HG02970 (cell line): ENCODE measurements at regions not wholly inside any gene's neighbourhood (a gene's known extent, or its start where the extent isn't known, plus 50 kb on each side); places are given as distances from the start of the nearest gene placed in this dataset.

Experiments used
- ATAC-seq: cut with Tn5 transposase; IDR thresholded peaks from one replicate; pipeline ENCODE4 v1.9.1; 2021; ENCODE audit warnings: mild to moderate bottlenecking, moderate library complexity, moderate number of reproducible peaks; ENCODE audit not compliant: unreplicated experiment, low FRiP score

DNA sequence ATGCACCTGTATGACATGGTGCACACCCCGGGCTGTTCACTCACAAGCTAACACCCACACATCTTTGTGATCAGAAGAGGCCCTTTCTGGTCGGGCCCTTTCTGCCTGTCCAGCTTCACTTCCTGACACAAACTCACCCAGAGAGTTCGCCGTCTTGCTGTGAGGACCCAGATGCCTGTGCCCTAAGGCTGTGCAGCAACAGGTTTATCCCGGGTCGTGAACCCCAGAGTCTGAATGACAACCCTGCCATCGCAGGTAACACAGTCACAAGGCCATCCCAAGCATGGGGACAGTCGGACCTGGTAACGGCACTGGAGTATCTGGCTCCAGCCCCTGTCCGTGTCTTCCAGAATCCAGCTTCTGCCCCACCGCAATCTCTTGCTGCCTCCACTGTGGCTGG lies 235.1 kb downstream of the BUD13 start:
- no peak for ATAC-seq

DNA sequence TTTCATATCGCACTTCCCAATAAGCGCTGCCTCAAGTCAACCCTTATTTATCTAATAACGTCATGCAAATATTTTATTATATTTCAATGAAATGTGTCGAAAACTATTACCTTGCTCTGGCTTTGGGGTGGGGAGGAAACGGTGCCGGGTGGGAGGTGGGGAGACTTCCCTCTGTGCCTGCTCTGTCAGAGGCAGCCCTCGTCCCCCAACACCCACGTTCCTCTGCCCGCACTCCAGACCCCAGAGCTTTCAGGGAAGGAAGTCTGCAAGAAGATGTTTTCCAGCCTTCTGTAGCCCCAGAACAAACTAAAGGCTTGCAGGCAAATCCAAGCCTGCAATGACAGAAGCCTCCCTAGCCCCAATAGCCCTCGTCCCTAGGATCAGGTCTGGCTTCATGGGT lies 235.7 kb downstream of the BUD13 start:
- no peak for ATAC-seq

DNA sequence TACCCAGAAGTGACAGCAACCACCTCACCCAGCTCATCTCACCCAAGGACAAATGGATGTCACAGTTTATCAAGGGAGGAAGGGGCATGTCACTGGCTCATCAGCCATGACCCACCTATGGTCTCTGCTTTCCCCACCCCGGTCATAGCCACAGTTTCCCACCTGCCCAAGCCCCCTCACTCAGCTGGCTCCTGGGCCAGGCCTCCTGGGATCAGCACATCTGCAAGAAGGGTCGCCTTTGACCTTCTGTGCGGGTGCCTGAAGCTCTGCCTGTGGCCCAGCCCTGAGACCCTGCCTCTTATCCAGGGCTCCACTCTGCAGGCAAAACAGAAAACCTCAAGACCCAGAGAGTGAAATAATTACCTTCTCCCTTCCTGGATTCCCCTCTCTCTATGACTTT lies 236.4 kb downstream of the BUD13 start:
- ATAC-seq, result no peak

DNA sequence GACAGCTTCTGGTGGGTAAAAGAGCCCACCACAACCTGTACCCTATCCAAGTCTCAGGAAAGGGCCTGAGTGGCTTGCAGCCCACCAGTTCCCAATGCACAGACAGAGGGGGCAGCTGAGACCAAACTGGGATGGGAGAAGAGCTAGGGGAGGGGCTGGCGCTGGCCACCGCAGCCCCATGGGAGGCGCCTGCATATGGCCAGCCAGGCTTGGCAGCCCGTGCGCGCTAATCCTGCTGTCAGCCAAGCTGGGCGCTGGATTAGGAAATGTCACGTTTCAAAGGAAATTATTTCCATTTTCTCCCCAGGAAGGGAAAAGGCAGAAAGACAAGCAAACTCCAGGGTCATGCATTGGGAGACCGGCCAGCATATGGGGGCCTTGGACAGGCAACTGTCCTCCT lies 236.8 kb downstream of the BUD13 start:
- no peak for ATAC-seq

DNA sequence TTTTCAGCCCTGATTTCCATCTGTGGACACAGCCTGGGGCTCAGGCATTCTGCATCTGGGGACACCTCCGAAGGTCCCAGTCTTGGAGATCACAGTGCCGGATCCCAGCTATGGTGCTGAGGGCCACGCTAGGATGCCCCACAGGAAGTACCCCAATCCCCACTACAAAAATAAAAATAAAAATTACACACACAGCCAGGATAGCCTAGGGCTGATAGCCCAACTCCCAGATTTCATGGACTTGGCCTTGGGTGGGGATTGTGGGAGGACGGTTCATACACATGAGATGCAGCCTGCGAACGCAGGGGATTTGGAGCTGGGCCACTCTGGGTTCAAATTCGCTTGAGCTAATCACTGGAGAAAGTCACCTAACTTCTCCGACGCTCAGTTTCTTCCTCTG lies 237.7 kb downstream of the BUD13 start:
- no peak for ATAC-seq

DNA sequence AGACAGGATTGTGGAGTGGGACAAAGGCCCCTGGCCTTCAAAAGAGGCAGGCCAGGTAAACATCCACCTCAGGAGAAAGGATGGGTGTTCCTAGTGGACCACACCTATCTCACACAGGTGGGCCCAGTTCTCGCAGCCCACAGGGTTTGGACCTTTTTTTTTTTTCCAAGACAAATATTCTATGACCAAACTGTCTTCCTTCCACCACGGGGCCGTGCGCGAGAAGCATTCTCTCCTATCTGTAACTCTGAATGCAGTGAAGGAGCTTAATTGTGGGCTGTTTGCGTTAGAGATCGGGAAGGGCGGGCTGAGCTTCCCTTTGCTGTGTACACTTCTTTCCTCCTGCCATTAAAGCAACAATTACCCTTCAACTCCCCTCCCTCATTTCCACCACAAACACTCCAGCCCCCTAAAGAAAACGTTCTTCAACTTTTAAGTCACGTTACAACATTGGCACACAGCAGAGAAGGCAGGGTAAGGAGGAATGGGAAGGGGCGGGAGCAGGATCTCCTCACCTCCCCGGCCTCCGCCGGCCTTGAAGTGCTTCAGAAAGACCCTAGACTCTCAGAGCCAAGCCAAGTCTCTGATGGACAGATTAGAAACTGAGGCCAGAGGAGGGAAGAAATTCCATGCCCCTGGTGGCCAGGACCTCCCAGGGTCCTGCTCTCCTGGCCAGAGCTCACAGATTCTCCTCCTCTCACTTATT lies 238.4 kb downstream of the BUD13 start:
- no peak for ATAC-seq

DNA sequence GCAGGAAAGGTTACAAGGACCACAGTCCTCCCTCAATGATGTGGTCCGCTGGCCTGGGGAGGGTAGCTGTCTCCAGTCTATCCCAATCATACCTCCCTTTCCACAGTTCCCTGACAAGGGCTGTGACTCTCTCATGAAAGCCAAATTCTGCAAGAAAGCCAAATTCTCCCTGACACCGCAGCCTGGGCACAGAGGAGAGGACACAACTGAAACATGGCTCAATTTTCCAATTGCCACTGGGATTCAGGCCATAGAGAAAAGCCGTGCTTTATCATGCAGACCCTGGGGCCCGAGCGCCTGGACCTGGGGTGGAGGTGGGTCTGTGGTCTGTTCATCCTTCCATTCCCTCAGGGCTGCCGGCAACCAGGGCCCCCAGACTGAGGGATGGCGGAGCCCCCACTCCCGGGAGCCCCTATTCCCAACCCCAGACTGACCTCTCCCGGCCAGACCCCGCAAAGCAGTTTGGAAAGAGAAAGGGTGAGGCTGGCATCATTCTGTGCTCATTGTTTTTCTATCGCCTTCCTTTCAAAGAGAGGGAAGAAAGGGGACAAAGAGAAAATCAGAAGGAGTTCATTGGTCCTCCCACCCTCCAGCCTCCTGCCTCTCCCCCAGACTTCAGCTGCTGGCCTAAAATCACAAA lies 239.5 kb downstream of the BUD13 start:
- ATAC-seq, result no peak

DNA sequence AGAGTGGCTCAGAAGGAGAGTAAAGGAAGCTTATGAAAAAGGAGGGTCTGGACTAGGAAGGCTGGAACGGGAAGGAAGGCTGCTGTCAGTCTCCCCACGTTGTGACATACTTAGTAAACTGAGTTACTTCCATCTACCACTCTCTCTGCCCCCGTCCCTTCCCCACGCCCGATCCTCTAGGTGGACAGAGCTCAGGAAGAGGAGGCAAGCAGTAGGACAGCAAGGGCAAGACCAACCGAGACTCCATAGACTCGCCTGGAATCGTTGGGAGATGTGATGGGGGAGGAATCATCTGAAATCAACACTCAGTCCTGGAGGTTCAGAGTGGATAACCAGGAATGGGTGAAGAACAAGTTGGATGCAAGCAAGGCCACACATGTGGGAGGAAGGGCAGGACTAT lies 240.7 kb downstream of the BUD13 start:
- ATAC-seq, result no peak

DNA sequence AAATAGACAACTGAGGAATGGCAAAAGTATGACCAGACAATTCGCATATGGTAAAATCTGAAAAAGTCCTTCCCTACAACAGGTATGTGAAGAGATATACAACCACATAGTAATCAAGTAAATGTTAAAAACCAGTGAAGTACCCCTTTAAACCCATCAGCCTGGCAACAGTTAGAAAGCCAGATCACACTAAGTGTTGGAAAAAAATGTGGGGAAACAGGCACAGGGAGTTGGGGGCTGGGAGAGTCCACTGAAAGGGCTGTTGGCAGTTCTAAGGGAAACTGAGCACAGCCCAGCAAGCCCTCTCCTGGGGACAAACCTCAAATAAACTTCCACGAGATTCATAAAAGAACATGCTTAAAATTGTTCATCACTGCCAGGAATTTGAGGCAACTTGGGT lies 242.1 kb downstream of the BUD13 start:
- no peak for ATAC-seq

DNA sequence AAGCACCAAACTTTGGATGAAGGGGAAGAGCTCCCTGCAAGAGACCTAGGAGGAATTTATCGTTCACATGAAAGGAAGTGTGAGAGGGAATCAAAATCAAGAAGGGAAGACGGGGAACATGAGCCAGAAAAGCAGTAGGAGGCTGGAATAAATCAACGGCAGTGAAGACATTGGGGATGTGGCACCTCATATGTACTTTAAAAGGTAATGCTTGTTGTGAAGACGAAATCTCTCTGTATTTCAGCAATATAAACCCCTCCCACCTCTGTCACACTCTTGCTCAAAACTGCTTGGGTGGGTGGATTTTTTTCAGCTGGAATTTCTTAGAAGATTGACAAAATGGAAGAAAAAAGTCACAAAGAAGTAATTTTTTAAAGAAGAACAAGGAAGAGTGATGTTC lies 243.5 kb downstream of the BUD13 start:
- ATAC-seq, result no peak

DNA sequence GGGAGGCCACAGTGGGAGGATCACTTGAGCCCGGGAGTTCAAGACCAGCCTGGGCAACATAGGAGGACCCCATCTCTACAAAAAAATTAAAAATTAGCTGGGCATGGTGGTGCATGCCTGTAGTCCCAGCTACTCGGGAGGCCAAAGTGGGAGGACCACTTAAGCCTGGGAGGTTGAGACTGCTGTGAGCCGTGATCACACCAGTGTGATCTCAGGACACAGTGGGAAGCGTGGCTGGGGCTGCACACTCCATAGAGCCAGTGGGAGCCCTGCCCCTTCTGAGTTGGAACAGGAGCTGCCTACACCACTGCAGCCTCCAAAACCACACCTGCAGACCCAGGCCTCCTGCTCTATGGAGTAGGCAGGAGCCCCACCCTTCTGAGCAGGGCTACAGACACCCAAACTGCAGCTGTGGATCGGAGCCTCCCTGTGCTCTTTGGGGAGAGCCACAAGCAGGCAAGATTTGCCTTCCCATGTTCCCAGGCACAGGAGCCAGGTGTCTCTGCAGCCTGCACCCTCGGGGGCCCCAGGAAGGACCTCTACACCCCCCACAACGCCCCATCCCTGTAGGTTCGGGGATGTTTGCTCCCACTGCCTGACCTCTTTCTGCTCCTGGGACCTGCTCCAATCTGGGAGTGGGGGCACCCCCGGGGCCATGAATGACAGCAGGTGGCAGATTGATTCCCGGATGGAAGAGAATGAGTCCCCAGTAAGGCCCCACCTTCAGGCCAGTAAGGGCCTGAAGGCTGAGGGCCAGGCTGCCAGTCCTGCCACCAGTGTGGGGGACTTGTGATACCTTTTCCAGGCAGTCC lies 245.4 kb downstream of the BUD13 start:
- ATAC-seq, result no peak

DNA sequence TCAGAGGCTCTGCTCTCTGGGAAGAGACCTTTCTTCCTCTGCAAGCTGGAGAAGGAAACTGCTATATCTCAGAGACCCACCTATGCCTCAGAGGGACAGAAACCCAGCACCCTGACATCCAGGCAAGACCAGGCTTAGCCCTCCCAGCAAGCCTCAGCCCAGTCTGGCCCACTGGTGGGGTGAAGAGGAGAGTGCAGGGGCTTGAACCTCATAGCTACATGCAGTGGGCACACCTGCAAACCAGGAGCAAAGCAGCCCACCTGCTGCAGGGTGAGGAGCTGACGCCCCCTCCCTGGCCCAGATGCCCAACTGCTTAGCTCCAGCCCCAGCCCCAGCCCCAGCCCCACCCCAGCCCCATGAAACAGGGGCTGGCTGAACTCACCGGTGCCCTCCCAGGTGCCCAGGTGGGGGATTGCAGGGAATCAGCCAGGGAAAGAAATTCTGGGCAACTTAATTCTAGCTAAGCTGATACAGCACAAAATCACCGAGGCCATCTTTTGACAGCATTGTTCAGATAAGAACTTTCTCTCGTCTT lies 246.8 kb downstream of the BUD13 start:
- ATAC-seq, result no peak

DNA sequence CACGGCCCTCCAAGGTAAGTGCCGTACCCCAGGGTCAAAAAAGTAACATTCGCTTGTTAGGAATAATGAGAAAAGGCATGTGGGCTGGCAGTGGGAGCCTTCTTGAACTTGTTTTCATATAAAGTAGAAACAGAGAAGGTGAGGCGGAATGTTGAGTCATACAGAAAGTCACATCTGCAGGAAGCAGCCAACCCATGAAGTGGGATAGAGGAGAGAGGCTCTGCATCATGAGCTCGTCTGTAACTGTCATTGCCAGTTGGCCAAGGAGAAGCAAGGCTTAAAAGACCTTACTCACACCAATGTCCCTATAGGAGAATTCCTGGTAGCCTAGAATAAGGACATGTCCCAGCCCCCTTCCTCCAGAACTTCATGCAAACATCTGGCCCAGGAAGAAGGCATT lies 253.3 kb downstream of the BUD13 start:
- ATAC-seq, result no peak

DNA sequence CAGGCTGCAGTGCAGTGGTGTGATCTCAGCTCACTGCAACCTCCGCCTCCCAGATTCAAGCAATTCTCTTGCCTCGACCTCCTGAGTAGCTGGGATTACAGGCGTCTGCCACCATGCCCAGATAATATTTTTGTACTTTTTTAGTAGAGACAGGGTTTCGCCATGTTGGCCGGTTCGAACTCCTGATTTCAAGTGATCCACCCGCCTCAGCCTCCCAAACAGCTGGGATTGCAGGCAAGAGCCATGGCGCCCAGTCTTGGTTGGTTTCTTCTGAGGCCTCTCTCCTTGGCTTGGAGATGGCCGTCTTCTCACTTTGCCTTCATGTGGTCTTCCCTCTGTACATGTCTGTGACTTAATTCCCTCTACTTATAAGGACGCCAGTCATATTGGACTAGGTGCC lies 254.6 kb downstream of the BUD13 start:
- no peak for ATAC-seq

DNA sequence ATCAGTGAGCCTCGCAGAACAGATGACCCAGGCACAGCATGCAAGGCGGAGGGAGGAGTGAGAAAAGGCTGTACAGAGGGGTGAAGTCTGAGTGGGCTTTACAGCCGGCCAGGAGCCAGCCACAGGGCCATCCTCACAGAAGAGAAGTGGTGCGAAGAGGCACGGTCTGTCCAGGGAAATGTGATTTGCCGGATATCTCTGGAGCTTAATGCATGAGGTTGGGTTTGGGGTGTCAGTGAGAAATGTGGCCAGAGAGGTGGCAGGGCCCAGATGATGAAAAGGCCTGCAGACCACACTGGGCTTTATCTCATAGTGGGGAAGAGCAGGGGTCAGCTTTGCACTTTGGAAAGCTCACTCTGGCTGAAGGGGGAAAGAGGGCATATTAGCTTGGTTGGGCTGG lies 255.2 kb downstream of the BUD13 start:
- ATAC-seq, result no peak

DNA sequence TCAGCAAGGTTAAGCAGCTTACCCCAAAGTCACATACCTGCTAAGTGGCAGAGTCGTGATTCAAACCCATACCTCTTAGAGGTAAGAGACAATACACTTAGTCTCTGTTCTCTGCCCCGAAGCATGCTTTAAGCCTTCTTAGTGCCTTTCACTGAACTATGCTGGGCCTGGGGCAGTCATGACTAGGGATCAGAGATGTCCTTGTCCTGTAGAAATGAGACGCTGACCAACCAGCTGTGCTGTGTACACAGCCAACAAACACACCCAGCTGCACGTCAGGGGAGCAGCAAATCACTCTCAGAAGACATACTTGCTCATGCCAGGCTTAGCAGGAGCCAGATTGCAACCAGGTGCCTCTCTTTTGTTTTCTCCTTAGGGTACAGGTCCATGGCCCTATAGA lies 255.7 kb downstream of the BUD13 start:
- ATAC-seq, result no peak

DNA sequence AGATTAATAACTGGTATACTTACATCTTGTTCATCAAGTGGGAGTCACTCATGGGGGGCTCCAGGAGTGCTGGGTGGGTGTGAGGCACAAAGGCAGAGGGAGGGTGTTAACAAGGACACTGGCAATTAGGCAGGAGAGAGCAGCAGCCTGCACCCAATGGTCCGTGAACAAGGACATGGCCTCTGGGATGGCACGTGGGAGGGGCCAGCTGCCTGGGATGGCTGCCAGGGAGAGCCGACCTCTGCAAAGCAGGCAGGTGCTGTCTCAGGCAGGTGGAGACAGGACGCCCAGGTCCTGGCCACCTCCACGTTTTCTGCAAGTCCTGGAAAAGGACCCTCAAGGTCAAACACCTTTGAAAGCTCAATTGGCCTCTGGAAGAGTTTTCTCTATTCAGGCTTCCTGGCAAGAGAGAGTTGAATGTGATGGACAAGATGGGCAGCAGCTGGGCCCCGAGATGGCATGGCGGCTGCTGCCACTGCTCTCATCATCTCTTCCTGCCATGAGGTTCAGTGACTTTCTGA lies 257.1 kb downstream of the BUD13 start:
- no peak for ATAC-seq

DNA sequence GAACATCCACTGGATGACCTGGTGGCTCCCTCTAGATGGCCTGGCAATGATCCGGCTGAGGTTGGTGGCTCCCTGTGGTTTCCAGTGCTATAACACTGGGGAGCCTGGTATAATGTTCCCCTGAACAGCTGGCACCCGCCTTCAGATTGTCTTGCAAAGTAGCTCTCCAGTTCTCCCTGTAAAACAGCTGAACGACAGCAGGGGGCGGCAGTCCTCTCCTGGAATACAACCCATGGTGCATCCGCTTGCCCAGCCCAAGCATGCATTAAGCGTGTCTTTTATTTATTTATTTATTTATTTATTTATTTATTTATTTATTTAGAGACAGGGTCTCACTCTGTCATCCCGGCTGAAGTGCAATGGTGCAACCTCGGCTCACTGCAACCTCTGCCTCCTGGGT lies 258.9 kb downstream of the BUD13 start:
- no peak for ATAC-seq

DNA sequence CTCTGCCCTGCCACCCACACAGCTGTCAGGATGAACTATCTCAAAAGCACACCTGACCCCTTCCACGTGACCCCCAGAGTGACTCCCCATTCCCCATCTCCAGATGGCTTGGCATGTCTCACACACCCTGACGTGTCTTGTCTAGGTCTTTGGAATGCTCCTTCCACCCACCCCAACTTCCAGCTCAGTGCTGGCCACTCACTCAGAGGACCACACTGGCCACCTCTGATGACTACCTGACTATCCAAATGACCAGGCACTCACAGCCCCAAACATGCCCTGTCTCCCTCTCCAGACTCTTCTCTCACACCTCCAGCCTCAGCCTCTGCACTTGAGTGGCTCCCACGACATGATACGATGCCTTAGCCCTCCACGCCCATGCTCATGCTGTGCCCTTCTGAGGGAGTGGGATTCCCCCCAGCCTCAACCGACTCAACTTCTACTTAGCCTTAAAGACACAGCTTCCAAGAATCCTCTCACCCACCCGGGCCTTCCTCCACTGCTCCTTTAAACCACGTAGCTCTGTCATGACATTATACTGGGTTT lies 259.4 kb downstream of the BUD13 start:
- no peak for ATAC-seq

DNA sequence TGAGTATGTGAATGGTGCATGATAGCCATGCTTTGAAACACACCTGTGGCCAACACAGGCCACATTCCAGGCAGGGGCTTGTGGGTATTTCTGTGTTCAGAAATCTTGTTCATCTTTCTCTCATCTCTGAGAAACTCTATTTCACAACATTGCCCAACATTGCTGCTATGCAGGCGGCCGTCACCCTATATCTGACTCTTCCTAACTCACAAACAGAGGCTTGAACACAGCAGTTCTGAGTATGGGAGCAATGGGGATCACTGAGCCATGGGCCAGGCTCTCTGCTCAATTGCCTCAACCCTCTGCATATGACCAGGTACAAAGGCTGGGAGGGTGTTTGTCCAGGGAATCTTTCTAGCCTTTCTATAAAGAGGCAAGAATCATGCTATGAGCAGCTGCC lies 259.9 kb downstream of the BUD13 start:
- ATAC-seq, result no peak

DNA sequence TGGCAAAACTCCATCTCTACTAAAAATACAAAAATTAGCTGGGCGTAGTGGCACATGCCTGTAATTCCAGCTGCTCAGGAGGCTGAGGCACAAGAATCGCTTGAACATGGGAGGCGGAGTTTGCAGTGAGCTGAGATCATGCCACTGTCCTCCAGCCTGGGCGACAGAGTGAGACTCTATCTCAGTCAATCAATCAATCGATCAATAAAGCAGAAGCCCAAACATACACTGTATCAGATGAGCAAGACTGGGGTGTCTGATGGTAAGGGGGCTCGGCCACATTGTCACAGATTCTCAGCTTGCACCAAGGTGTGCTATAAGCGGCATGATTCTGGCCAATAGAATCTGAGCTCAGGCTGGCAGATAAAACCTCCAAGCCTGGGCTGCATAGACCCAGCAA lies 261.1 kb downstream of the BUD13 start:
- ATAC-seq, result no peak
